Spinal cord (tissue), 9 donors: ENCODE measurements at regions not wholly inside any gene's neighbourhood (a gene's known extent, or its start where the extent isn't known, plus 50 kb on each side); places are given as distances from the start of the nearest gene placed in this dataset.

ENCODE experiments used
- DNase-seq, 6 donors: peaks; one replicate each; pipeline versions ENCODE4 v3.0.0 to v3.0.0-alpha.2; 2013 to 2015; ENCODE audit warnings: low spot score in 6 of 6, low read depth in 4 of 6
- H3K27ac ChIP-seq: one replicate; pipeline ENCODE4 v1.5.1; 2013; ENCODE audit warnings: low read depth, low read length, control low read depth
- H3K27me3 ChIP-seq: one replicate; pipeline ENCODE4 v1.6.1; 2013; ENCODE audit warnings: low read length; ENCODE audit not compliant: control insufficient read depth, insufficient read depth
- H3K36me3 ChIP-seq: one replicate; pipeline ENCODE4 v1.6.1; 2013; ENCODE audit warnings: low read length; ENCODE audit not compliant: control insufficient read depth, insufficient read depth
- H3K4me1 ChIP-seq: one replicate; pipeline ENCODE4 v1.6.1; 2013; ENCODE audit warnings: low read length; ENCODE audit not compliant: control insufficient read depth, insufficient read depth
- H3K4me3 ChIP-seq: one replicate; pipeline ENCODE4 v1.5.1; 2013; ENCODE audit warnings: low read depth, low read length, control low read depth
- H3K9me3 ChIP-seq: one replicate; pipeline ENCODE4 v1.6.1; 2013; ENCODE audit warnings: low read length; ENCODE audit not compliant: control insufficient read depth, insufficient read depth
- WGBS: methylation state at CpG from one replicate; pipeline ENCODE4 v1.1.5; 2013; ENCODE audit warnings: missing lambda C conversion rate; ENCODE audit not compliant: insufficient coverage; 5-methylcytosine and 5-hydroxymethylcytosine counted together
- donor health status: healthy.

GRCh38 chr11:91209751-91210150 is 986.9 kb upstream of the CHORDC1 start:
- Histone ChIP-seq H3K27me3 (no peaks in the 10 kb centered on the region), H3K4me1 (no peaks in the 10 kb centered on the region), H3K4me3 (no peak overlapping the region), H3K9me3 (no peaks in the 10 kb centered on the region), H3K27ac (no peak overlapping the region), H3K36me3 (no peaks in the 10 kb centered on the region)
- DNase-seq: no peak

- DNase-seq: no peak
- H3K4me1 ChIP-seq: no peaks in the 10 kb centered on the region
- H3K27ac ChIP-seq: no peak overlapping the region
- no peaks in the 10 kb centered on the region for H3K36me3 ChIP-seq
- no peaks in the 10 kb centered on the region for H3K9me3 ChIP-seq
- no peaks in the 10 kb centered on the region for H3K27me3 ChIP-seq
- H3K4me3 ChIP-seq: no peak overlapping the region
These were observed 986.5 kb upstream of the CHORDC1 start for GRCh38 chr11:91209306-91209705.

- H3K27ac ChIP-seq: no peak overlapping the region
- WGBS: no CpG with 5 or more reads among the region's 1 CpG
- H3K4me3 ChIP-seq: no peak overlapping the region
These were observed 977.0 kb upstream of the CHORDC1 start for GRCh38 chr11:91199866-91200265.

GRCh38 chr11:91194546-91194945 is 971.7 kb upstream of the CHORDC1 start:
- WGBS: no CpG with 5 or more reads among the region's 2 CpGs
- no peaks in the 10 kb centered on the region for H3K4me1 ChIP-seq
- H3K36me3 ChIP-seq: no peaks in the 10 kb centered on the region
- no peak overlapping the region for H3K27ac ChIP-seq
- H3K27me3 ChIP-seq: no peaks in the 10 kb centered on the region
- no peaks in the 10 kb centered on the region for H3K9me3 ChIP-seq
- H3K4me3 ChIP-seq: no peak overlapping the region
- peak in 1 of 6 donors; percentile 59 for DNase-seq

More at GRCh38 chr11:91199866-91200265, 977.0 kb upstream of the CHORDC1 start:
- H3K9me3 ChIP-seq: no peaks in the 10 kb centered on the region
- H3K36me3 ChIP-seq: no peaks in the 10 kb centered on the region
- H3K27me3 ChIP-seq: no peaks in the 10 kb centered on the region
- DNase-seq: peak in 1 of 6 donors; percentile 25
- H3K4me1 ChIP-seq: no peaks in the 10 kb centered on the region

- no peak for DNase-seq
- no CpG with 5 or more reads among the region's 6 CpGs for WGBS
- Histone ChIP-seq H3K4me1 (no peaks in the 10 kb centered on the region), H3K27ac (no peak overlapping the region), H3K4me3 (no peak overlapping the region), H3K36me3 (no peaks in the 10 kb centered on the region), H3K9me3 (no peaks in the 10 kb centered on the region), H3K27me3 (no peaks in the 10 kb centered on the region)
These were observed 965.6 kb upstream of the CHORDC1 start for GRCh38 chr11:91188484-91188883.

- no peaks in the 10 kb centered on the region for H3K9me3 ChIP-seq
- no peak overlapping the region for H3K4me3 ChIP-seq
- WGBS: 100% methylated on average over 1 of the region's 2 CpGs
- no peaks in the 10 kb centered on the region for H3K4me1 ChIP-seq
- DNase-seq: no peak
- H3K27me3 ChIP-seq: no peaks in the 10 kb centered on the region
- no peak overlapping the region for H3K27ac ChIP-seq
- no peaks in the 10 kb centered on the region for H3K36me3 ChIP-seq
These were observed 964.5 kb upstream of the CHORDC1 start for GRCh38 chr11:91187314-91187713.

GRCh38 chr11:91178366-91178765 is 955.5 kb upstream of the CHORDC1 start:
- DNase-seq: no peak
- Histone ChIP-seq H3K27me3 (no peaks in the 10 kb centered on the region), H3K4me1 (no peaks in the 10 kb centered on the region), H3K9me3 (no peaks in the 10 kb centered on the region), H3K4me3 (no peak overlapping the region), H3K27ac (no peak overlapping the region), H3K36me3 (no peaks in the 10 kb centered on the region)
- WGBS: no CpG with 5 or more reads among the region's 1 CpG

GRCh38 chr11:91174734-91175133 is 951.9 kb upstream of the CHORDC1 start:
- H3K27ac ChIP-seq: no peak overlapping the region
- no peaks in the 10 kb centered on the region for H3K4me1 ChIP-seq
- no peak overlapping the region for H3K4me3 ChIP-seq
- no peaks in the 10 kb centered on the region for H3K36me3 ChIP-seq
- no peaks in the 10 kb centered on the region for H3K27me3 ChIP-seq
- DNase-seq: no peak
- H3K9me3 ChIP-seq: no peaks in the 10 kb centered on the region

GRCh38 chr11:91174193-91174592 is 951.3 kb upstream of the CHORDC1 start:
- Histone ChIP-seq H3K27ac (no peak overlapping the region), H3K4me3 (no peak overlapping the region), H3K9me3 (no peaks in the 10 kb centered on the region), H3K4me1 (no peaks in the 10 kb centered on the region), H3K27me3 (no peaks in the 10 kb centered on the region), H3K36me3 (no peaks in the 10 kb centered on the region)
- no peak for DNase-seq
- 86% methylated on average over 1 of the region's 2 CpGs for WGBS

- H3K27ac ChIP-seq: no peak overlapping the region
- no peaks in the 10 kb centered on the region for H3K27me3 ChIP-seq
- no peak overlapping the region for H3K4me3 ChIP-seq
- no peak for DNase-seq
- no peaks in the 10 kb centered on the region for H3K4me1 ChIP-seq
- no peaks in the 10 kb centered on the region for H3K9me3 ChIP-seq
- H3K36me3 ChIP-seq: no peaks in the 10 kb centered on the region
These were observed 950.9 kb upstream of the CHORDC1 start for GRCh38 chr11:91173701-91174100.

- DNase-seq: no peak
- Histone ChIP-seq H3K4me3 (no peak overlapping the region), H3K27me3 (no peaks in the 10 kb centered on the region), H3K9me3 (no peaks in the 10 kb centered on the region), H3K27ac (no peak overlapping the region), H3K36me3 (no peaks in the 10 kb centered on the region), H3K4me1 (no peaks in the 10 kb centered on the region)
These were observed 947.9 kb upstream of the CHORDC1 start for GRCh38 chr11:91170711-91171110.
